B cell (primary cell): ENCODE measurements at regions not wholly inside any gene's neighbourhood (a gene's known extent, or its start where the extent isn't known, plus 50 kb on each side); places are given as distances from the start of the nearest gene placed in this dataset.

Experiments
- ATAC-seq: fragments of 200-7000 bp; cut with Tn5 transposase; one replicate; pipeline ENCODE4 v1.10.0; 2021; ENCODE audit warnings: low read depth, mild to moderate bottlenecking, moderate number of reproducible peaks, moderate library complexity
- CTCF ChIA-PET: fragments of 350-600 bp; sonication (Branson Sonifier 250); formaldehyde crosslinking; loops from one replicate; lab custom pipeline; 2021; ENCODE audit warnings: antibody characterized with exemption, inconsistent platforms; lab: Charles Lee
- POLR2A ChIA-PET: fragments of 350-600 bp; sonication (Branson Sonifier 250); formaldehyde crosslinking; loops from one replicate; lab custom pipeline; 2021; ENCODE audit warnings: antibody characterized with exemption; lab: Charles Lee
- DNase-seq: peaks from one replicate; pipeline ENCODE4 v3.0.0; 2013
- H2AFZ ChIP-seq: 2 replicates; pipeline ENCODE4 v1.6.1; 2012; ENCODE audit warnings: mild to moderate bottlenecking, low read depth, low read length; ENCODE audit not compliant: insufficient read depth, poor library complexity, severe bottlenecking
- H3K27ac ChIP-seq, 2 donors: 1 replicate in 1 of 2; 2 replicates in 1 of 2; pipeline ENCODE4 v1.5.1; 2012 to 2013; ENCODE audit warnings: low read length in 2 of 2, mild to moderate bottlenecking in 2 of 2, moderate library complexity in 1 of 2
- H3K27me3 ChIP-seq, 4 experiments: fragments of 200-600 bp in 1 of 4; sonication (generic) in 1 of 4; replicated peaks in 1 of 4; 1 replicate in 2 of 4; 2 replicates in 2 of 4; pipeline versions ENCODE4 v1.6.1 to v1.7.0; 2013 to 2016; ENCODE audit warnings: low read length in 3 of 4, mild to moderate bottlenecking in 2 of 4, mixed read lengths in 1 of 4, moderate library complexity in 1 of 4; ENCODE audit not compliant: insufficient read depth in 4 of 4, control insufficient read depth in 3 of 4; ENCODE audit errors: control extremely low read depth in 1 of 4
- H3K36me3 ChIP-seq, 2 experiments: replicated peaks in 1 of 2; 1 replicate in 1 of 2; 2 replicates in 1 of 2; pipeline versions ENCODE4 v1.6.1 to v1.7.1; 2013; ENCODE audit warnings: low read length in 1 of 2; ENCODE audit not compliant: insufficient read depth in 2 of 2, control insufficient read depth in 1 of 2; ENCODE audit errors: control extremely low read depth in 1 of 2, extremely low read depth in 1 of 2
- H3K4me1 ChIP-seq, 2 donors: fragments of 200-600 bp in 1 of 2; sonication (generic) in 1 of 2; 1 replicate in 1 of 2; 2 replicates in 1 of 2; pipeline versions ENCODE4 v1.5.1 to v1.6.1; 2013 to 2017; ENCODE audit warnings: low read length in 2 of 2; ENCODE audit not compliant: control insufficient read depth in 2 of 2, insufficient read depth in 2 of 2
- H3K4me2 ChIP-seq: replicated peaks from 2 replicates; pipeline ENCODE3; 2012; ENCODE audit warnings: mild to moderate bottlenecking, low read depth, low read length; ENCODE audit not compliant: poor library complexity, severe bottlenecking
- H3K4me3 ChIP-seq, 5 experiments: fragments of 200-600 bp in 1 of 5; sonication (generic) in 1 of 5; 1 replicate in 3 of 5; 2 replicates in 2 of 5; pipeline versions ENCODE4 v1.5.1 to v1.7.0; 2011 to 2016; ENCODE audit warnings: low read length in 4 of 5, mild to moderate bottlenecking in 4 of 5, low read depth in 2 of 5, control low read depth in 1 of 5, moderate library complexity in 1 of 5; ENCODE audit not compliant: insufficient read depth in 1 of 5; ENCODE audit errors: control extremely low read depth in 1 of 5, extremely low read depth in 1 of 5
- H3K79me2 ChIP-seq: fragments of 200-600 bp; sonication (generic); one replicate; pipeline ENCODE4 v1.6.0; 2016; ENCODE audit warnings: low read length; ENCODE audit not compliant: control insufficient read depth, insufficient read depth
- H3K9ac ChIP-seq: fragments of 200-600 bp; sonication (generic); 2 replicates; pipeline ENCODE4 v1.6.1; 2017; ENCODE audit warnings: mild to moderate bottlenecking, low read length, moderate library complexity
- H3K9me3 ChIP-seq, 3 donors: one replicate each; pipeline versions ENCODE4 v1.6.1 to v1.7.1; 2013; ENCODE audit warnings: low read length in 2 of 3; ENCODE audit not compliant: control insufficient read depth in 2 of 3, insufficient read depth in 1 of 3; ENCODE audit errors: control extremely low read depth in 1 of 3
- H4K20me1 ChIP-seq: 2 replicates; pipeline ENCODE4 v1.6.0; 2012; ENCODE audit warnings: mild to moderate bottlenecking, low read length; ENCODE audit not compliant: insufficient read depth, control insufficient read depth, poor library complexity, severe bottlenecking
- H3K27ac Mint-ChIP-seq: one replicate; pipeline ENCODE4 v1.8.0; 2021; ENCODE audit warnings: mixed read lengths
- H3K27me3 Mint-ChIP-seq: one replicate; pipeline ENCODE4 v1.8.0; 2021; ENCODE audit warnings: mixed read lengths
- H3K4me1 Mint-ChIP-seq: one replicate; pipeline ENCODE4 v1.8.0; 2021; ENCODE audit warnings: mixed read lengths
- H3K4me3 Mint-ChIP-seq: one replicate; pipeline ENCODE4 v1.8.0; 2021; ENCODE audit warnings: mixed read lengths
- H3K9me3 Mint-ChIP-seq: one replicate; pipeline ENCODE4 v1.8.0; 2022; ENCODE audit warnings: mixed read lengths; ENCODE audit not compliant: insufficient read depth
- CTCF ChIP-seq: fragments of 200-600 bp; IDR thresholded peaks from one replicate; pipeline ENCODE4 v1.8.0; 2022; ENCODE audit warnings: antibody characterized with exemption, mild to moderate bottlenecking
- EZH2 ChIP-seq: IDR thresholded peaks from 2 replicates; pipeline ENCODE4 v1.6.1; 2012; ENCODE audit warnings: borderline replicate concordance, low read depth, mild to moderate bottlenecking, moderate library complexity, low read length; ENCODE audit not compliant: insufficient read depth, poor library complexity, severe bottlenecking
- WGBS: methylation state at CpG from one replicate; pipeline ENCODE4 v1.1.5; 2013; ENCODE audit warnings: missing lambda C conversion rate; ENCODE audit not compliant: insufficient coverage; 5-methylcytosine and 5-hydroxymethylcytosine counted together
- intact Hi-C: fragments of 100-400 bp; cut with micrococcal nuclease; formaldehyde crosslinking; loops from one replicate; pipeline ENCODE4 v1.10.0; 2022

GRCh38 chr2:75862547-75862946, 151.8 kb upstream of the GCFC2 start:
- H3K36me3 ChIP-seq = no peaks in the 10 kb centered on the region
- no peak overlapping the region for H3K4me2 ChIP-seq
- no peak overlapping the region for H3K9ac ChIP-seq
- WGBS = 50% methylated on average over 1 of the region's 3 CpGs
- no peak overlapping the region for H3K27ac ChIP-seq
- H3K4me3 ChIP-seq = no peak overlapping the region
- no peaks in the 10 kb centered on the region for H3K4me1 ChIP-seq
- H3K4me3 Mint-ChIP-seq = no peak overlapping the region
- no peaks in the 10 kb centered on the region for H4K20me1 ChIP-seq
- H3K9me3 Mint-ChIP-seq = no peaks in the 10 kb centered on the region
- H3K9me3 ChIP-seq = no peaks in the 10 kb centered on the region
- ChIA-PET POLR2A (no interaction called here), CTCF (no interaction called here)
- no peak overlapping the region for H2AFZ ChIP-seq
- no peaks in the 10 kb centered on the region for H3K79me2 ChIP-seq
- TF ChIP-seq CTCF (no peak), EZH2 (no peak)
- H3K27me3 Mint-ChIP-seq = no peaks in the 10 kb centered on the region
- no peaks in the 10 kb centered on the region for H3K27me3 ChIP-seq
- H3K27ac Mint-ChIP-seq = no peak overlapping the region
- ATAC-seq (no peak), DNase-seq (no peak)
- no peaks in the 10 kb centered on the region for H3K4me1 Mint-ChIP-seq
- intact Hi-C loops = no loop called here

- Histone ChIP-seq H3K27me3 (no peaks in the 10 kb centered on the region), H2AFZ (no peak overlapping the region), H3K27ac (no peak overlapping the region), H3K4me3 (no peak overlapping the region), H3K36me3 (no peaks in the 10 kb centered on the region), H3K9me3 (peaks cover 0 to 2% (median 0%) of the 10 kb centered on the region in 3 donors), H3K79me2 (no peaks in the 10 kb centered on the region), H4K20me1 (no peaks in the 10 kb centered on the region), H3K4me2 (no peak overlapping the region), H3K4me1 (no peaks in the 10 kb centered on the region), H3K9ac (no peak overlapping the region)
- no peak for ATAC-seq
- DNase-seq = no peak
- H3K9me3 Mint-ChIP-seq = peaks cover 13% of the 10 kb centered on the region
- H3K27me3 Mint-ChIP-seq = no peaks in the 10 kb centered on the region
- no peaks in the 10 kb centered on the region for H3K4me1 Mint-ChIP-seq
- intact Hi-C loops = no loop called here
- no peak overlapping the region for H3K27ac Mint-ChIP-seq
- CTCF ChIA-PET = no interaction called here
- TF ChIP-seq EZH2 = no peak
- no peak for TF ChIP-seq CTCF
- POLR2A ChIA-PET = no interaction called here
- H3K4me3 Mint-ChIP-seq = no peak overlapping the region
These were observed 142.7 kb upstream of the GCFC2 start for GRCh38 chr2:75853436-75853835.
